NCI-H1092 (cell line): ENCODE measurements at regions not wholly inside any gene's neighbourhood (a gene's known extent, or its start where the extent isn't known, plus 50 kb on each side); places are given as distances from the start of the nearest gene placed in this dataset.
A peak's percentile ranks its signal among the peaks of the same experiment; 100 is the strongest.

Source experiments
- DNase-seq: peaks from one replicate; lab custom pipeline; 2025; lab: John Stamatoyannopoulos, UW

GRCh38 chr12:127268706-127269425 is 998.1 kb upstream of the TMEM132C start:
- no peak for DNase-seq

GRCh38 chr12:127270193-127270592 is 996.8 kb upstream of the TMEM132C start:
- DNase-seq = no peak

- no peak for DNase-seq
Measured at GRCh38 chr12:127271776-127272175, 995.2 kb upstream of the TMEM132C start.

GRCh38 chr12:127272864-127273263 is 994.1 kb upstream of the TMEM132C start:
- no peak for DNase-seq

- DNase-seq = no peak
Measured at GRCh38 chr12:127273626-127274025, 993.3 kb upstream of the TMEM132C start.

- DNase-seq = no peak
Measured at GRCh38 chr12:127275416-127275815, 991.6 kb upstream of the TMEM132C start.

GRCh38 chr12:127277882-127278281 is 989.1 kb upstream of the TMEM132C start:
- DNase-seq = no peak

- no peak for DNase-seq
Measured at GRCh38 chr12:127278351-127278750, 988.6 kb upstream of the TMEM132C start.

- peak; percentile 12 for DNase-seq
Measured at GRCh38 chr12:127280393-127281275, 986.3 kb upstream of the TMEM132C start.

GRCh38 chr12:127282786-127283565 is 984.0 kb upstream of the TMEM132C start:
- DNase-seq = no peak

GRCh38 chr12:127284021-127284420 is 982.9 kb upstream of the TMEM132C start:
- DNase-seq = no peak

GRCh38 chr12:127284870-127285431 is 982.0 kb upstream of the TMEM132C start:
- DNase-seq = no peak

GRCh38 chr12:127286281-127286680 is 980.7 kb upstream of the TMEM132C start:
- DNase-seq = no peak

- no peak for DNase-seq
Measured at GRCh38 chr12:127287256-127287655, 979.7 kb upstream of the TMEM132C start.

GRCh38 chr12:127290251-127290650 is 976.7 kb upstream of the TMEM132C start:
- no peak for DNase-seq

GRCh38 chr12:127292736-127293135 is 974.2 kb upstream of the TMEM132C start:
- DNase-seq = no peak

- DNase-seq = peak; percentile 12
Measured at GRCh38 chr12:127293507-127294310, 973.3 kb upstream of the TMEM132C start.

- no peak for DNase-seq
Measured at GRCh38 chr12:127294651-127295210, 972.2 kb upstream of the TMEM132C start.

- DNase-seq = no peak
Measured at GRCh38 chr12:127295630-127296029, 971.3 kb upstream of the TMEM132C start.

- DNase-seq = no peak
Measured at GRCh38 chr12:127296591-127296990, 970.4 kb upstream of the TMEM132C start.

- no peak for DNase-seq
Measured at GRCh38 chr12:127297327-127297726, 969.6 kb upstream of the TMEM132C start.
